GM18505 (cell line): ENCODE measurements at regions not wholly inside any gene's neighbourhood (a gene's known extent, or its start where the extent isn't known, plus 50 kb on each side); places are given as distances from the start of the nearest gene placed in this dataset.
"Not testable (repeated sequence)": the region's sequence is repeated elsewhere in the genome, so short reads cannot be mapped to it uniquely, and the experiment has no call there.

ENCODE experiments used
- ATAC-seq: cut with Tn5 transposase; IDR thresholded peaks from one replicate; pipeline ENCODE4 v1.9.1; 2021; ENCODE audit not compliant: unreplicated experiment
- POLR2A ChIP-seq: IDR thresholded peaks from 4 replicates; pipeline ENCODE4 v1.6.1; 2011; ENCODE audit warnings: borderline replicate concordance; ENCODE audit not compliant: insufficient read depth, insufficient read length; ENCODE audit errors: extremely low read depth

- no peak for ATAC-seq
- no peak for TF ChIP-seq POLR2A
Measured at GRCh38 chr20:47843886-47844567, 58.7 kb upstream of the SULF2 start.

- ATAC-seq = not testable (repeated sequence)
Measured at GRCh38 chr20:47842950-47843349, 57.7 kb upstream of the SULF2 start.

GRCh38 chr20:47842004-47842403, 56.7 kb upstream of the SULF2 start:
- ATAC-seq = not testable (repeated sequence)

DNA sequence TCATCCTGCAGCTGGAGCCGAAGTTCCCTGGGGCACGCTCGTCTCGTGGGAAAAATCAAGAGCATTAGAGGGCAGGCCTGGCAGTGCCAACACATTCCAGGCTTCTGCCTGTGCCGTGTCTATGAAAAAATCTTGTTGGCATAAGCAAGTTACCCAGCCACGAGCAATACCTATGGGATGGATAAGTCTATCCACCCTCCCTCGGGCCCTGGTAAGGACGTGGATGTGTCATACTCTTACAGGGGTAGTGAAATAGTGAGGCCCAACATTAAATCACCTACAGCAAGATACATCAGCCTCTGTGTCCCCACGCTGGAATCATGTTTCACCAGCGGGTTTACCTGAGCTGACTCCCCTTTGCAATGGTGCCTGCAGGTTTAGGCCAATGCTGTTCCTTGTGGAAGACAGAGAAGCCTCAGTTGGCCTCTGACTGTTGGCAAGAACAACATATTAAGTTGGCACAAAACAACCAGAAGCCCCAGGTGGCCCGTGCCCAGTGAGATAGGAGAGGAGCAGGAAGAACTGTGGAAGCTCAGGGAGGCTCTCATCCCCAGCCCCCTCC, 51.1 kb upstream of the SULF2 start:
- ATAC-seq = not testable (repeated sequence)
